ENCODE measurements at regions not wholly inside any gene's neighbourhood (a gene's known extent, or its start where the extent isn't known, plus 50 kb on each side); places are given as distances from the start of the nearest gene placed in this dataset.

- TF ChIP-seq POLR2A (IDR thresholded peaks at IDR 0.05) (no peak), CTCF (IDR thresholded peaks at IDR 0.05) (no peak), POLR2AphosphoS5 (IDR thresholded peaks at IDR 0.05) (no peak)
Measured at GRCh38 chr16:59410451-59410850, 676.3 kb upstream of the GOT2 start.
